ENCODE measurements at regions not wholly inside any gene's neighbourhood (a gene's known extent, or its start where the extent isn't known, plus 50 kb on each side); places are given as distances from the start of the nearest gene placed in this dataset.

DNA sequence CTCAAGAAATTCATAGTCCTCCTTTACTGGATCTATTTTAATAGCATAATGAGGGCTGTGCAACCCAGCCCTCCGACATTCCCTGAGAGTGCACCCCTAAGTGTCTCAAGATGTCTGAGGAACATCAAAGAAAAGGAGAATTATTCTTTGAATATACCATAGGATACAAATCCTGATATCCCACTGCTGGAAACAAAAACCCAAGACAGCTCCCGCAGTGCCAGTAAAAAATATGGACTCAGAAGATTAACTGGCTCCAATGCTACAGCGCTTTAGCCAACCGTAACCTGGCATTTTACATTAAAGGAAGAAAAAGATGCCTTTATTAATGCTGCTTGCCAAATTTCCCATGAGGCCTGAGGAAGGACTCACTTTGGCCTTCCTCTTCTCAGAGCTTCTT, 168.4 kb downstream of the TTC32 start:
- H3K23me2 ChIP-seq (ENCODE audit: insufficient read length, low read depth, low read length, poor library complexity, severe bottlenecking) = no peaks in the 10 kb centered on the region
- H3K79me2 ChIP-seq (ENCODE audit: insufficient read depth, low read length) = no peaks in the 10 kb centered on the region
- TF ChIP-seq, protein P1, sequence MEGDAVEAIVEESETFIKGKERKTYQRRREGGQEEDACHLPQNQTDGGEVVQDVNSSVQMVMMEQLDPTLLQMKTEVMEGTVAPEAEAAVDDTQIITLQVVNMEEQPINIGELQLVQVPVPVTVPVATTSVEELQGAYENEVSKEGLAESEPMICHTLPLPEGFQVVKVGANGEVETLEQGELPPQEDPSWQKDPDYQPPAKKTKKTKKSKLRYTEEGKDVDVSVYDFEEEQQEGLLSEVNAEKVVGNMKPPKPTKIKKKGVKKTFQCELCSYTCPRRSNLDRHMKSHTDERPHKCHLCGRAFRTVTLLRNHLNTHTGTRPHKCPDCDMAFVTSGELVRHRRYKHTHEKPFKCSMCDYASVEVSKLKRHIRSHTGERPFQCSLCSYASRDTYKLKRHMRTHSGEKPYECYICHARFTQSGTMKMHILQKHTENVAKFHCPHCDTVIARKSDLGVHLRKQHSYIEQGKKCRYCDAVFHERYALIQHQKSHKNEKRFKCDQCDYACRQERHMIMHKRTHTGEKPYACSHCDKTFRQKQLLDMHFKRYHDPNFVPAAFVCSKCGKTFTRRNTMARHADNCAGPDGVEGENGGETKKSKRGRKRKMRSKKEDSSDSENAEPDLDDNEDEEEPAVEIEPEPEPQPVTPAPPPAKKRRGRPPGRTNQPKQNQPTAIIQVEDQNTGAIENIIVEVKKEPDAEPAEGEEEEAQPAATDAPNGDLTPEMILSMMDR (conservative IDR thresholded peaks at IDR 0.05) = no peak
- H3K79me1 ChIP-seq (ENCODE audit: insufficient read depth, low read depth, low read length, poor library complexity, severe bottlenecking) = no peaks in the 10 kb centered on the region
- Mint-ChIP-seq H3K4me1 (peaks cover 6 to 14% of the 10 kb centered on the region in 2 experiments), H3K27me3 (ENCODE audit: low read depth) (peaks cover 3% of the 10 kb centered on the region; the same call in 1 of the 2 replicates), H3K4me3 (no peak overlapping the region), H3K27ac (no peak overlapping the region), H3K9me3 (no peaks in the 10 kb centered on the region; a peak in 1 of 5 replicates), H3K36me3 (ENCODE audit: insufficient read depth in 1 of 3, low read depth in 3 of 3) (no peaks in the 10 kb centered on the region)
- no peak overlapping the region for H2AK5ac ChIP-seq (ENCODE audit: insufficient read length, low read length)
- no peak overlapping the region for H3K23ac ChIP-seq (ENCODE audit: insufficient read length, low read depth, low read length)
- H3K18ac ChIP-seq (ENCODE audit: insufficient read length, low read depth, low read length) = no peak overlapping the region
- no peak overlapping the region for H3K27ac ChIP-seq (ENCODE audit: insufficient read length, low read depth, low read length)
- H3K14ac ChIP-seq (ENCODE audit: insufficient read depth, low read length) = no peak overlapping the region
- H4K5ac ChIP-seq (ENCODE audit: insufficient read length, low read depth, low read length) = no peak overlapping the region
- no peak overlapping the region for H4K91ac ChIP-seq (ENCODE audit: insufficient read length, low read depth, low read length)
- H3K9ac ChIP-seq (ENCODE audit: extremely low read depth, insufficient read length, low read length) = no peak overlapping the region
- no peak overlapping the region for H2BK15ac ChIP-seq (ENCODE audit: low read depth, low read length)
- no CpG with 5 or more reads among the region's 4 CpGs for WGBS (ENCODE audit: extremely low coverage, insufficient read length, low lambda C conversion rate)
- no peaks in the 10 kb centered on the region for H3K4me1 ChIP-seq (ENCODE audit: insufficient read depth, low read length)
- H3K4ac ChIP-seq (ENCODE audit: low read depth, low read length) = no peak overlapping the region
- H4K20me1 ChIP-seq (ENCODE audit: control insufficient read depth, insufficient read depth, insufficient read length) = no peaks in the 10 kb centered on the region
- no peak overlapping the region for H2BK120ac ChIP-seq (ENCODE audit: low read depth, low read length, poor library complexity, severe bottlenecking)
- no peak overlapping the region for H3K56ac ChIP-seq (ENCODE audit: insufficient read length, low read depth, low read length)
- H3K27me3 ChIP-seq (ENCODE audit: insufficient read depth, low read length) = no peaks in the 10 kb centered on the region
- H3K9me3 ChIP-seq (ENCODE audit: control insufficient read depth, low read depth, low read length) = no peaks in the 10 kb centered on the region
- no peak overlapping the region for H3T11ph ChIP-seq (ENCODE audit: low read length)
- no peak for DNase-seq
- H2AFZ ChIP-seq (ENCODE audit: low read length) = no peak overlapping the region
- no peak overlapping the region for H2BK5ac ChIP-seq (ENCODE audit: insufficient read length, low read length)
- no peak overlapping the region for H2BK12ac ChIP-seq (ENCODE audit: insufficient read length, low read depth, low read length)
- no peak overlapping the region for H4K8ac ChIP-seq (replicated peaks; ENCODE audit: insufficient read length, low read depth, low read length)
- H2BK20ac ChIP-seq (ENCODE audit: low read depth, low read length, poor library complexity, severe bottlenecking) = no peak overlapping the region
- no peak overlapping the region for H3K4me2 ChIP-seq (ENCODE audit: insufficient read depth, insufficient read length, low read length)

All from H9 (cell line).